T-cell (primary cell): ENCODE measurements at regions not wholly inside any gene's neighbourhood (a gene's known extent, or its start where the extent isn't known, plus 50 kb on each side); places are given as distances from the start of the nearest gene placed in this dataset.

Experiments
- ATAC-seq, 4 experiments: fragments of 200-7000 bp in 3 of 4; fragments of 150-1000 bp in 1 of 4; cut with Tn5 transposase; replicated peaks in 1 of 4; 1 replicate in 3 of 4; 2 replicates in 1 of 4; pipeline ENCODE4 v1.10.0; 2021; ENCODE audit warnings: moderate library complexity in 3 of 4, mild to moderate bottlenecking in 2 of 4, moderate number of reproducible peaks in 1 of 4
- CTCF ChIA-PET, 2 donors: fragments of 300-600 bp; sonication (Branson Sonifier 250); formaldehyde crosslinking; loops; one replicate each; lab custom pipeline; 2022; ENCODE audit warnings: antibody characterized with exemption in 2 of 2; lab: Charles Lee
- POLR2A ChIA-PET, 2 donors: fragments of 300-600 bp; sonication (Branson Sonifier 250); formaldehyde crosslinking; loops; one replicate each; lab custom pipeline; 2022; ENCODE audit warnings: antibody characterized with exemption in 2 of 2; lab: Charles Lee
- DNase-seq, 35 experiments: peaks; one replicate each; pipeline versions ENCODE4 v3.0.0 to v3.0.0-alpha.2; 2013 to 2023
- H3K27ac ChIP-seq: one replicate; pipeline ENCODE4 v1.5.1; 2013; ENCODE audit warnings: low read length
- H3K27me3 ChIP-seq, 2 experiments: replicated peaks in 1 of 2; 1 replicate in 1 of 2; 2 replicates in 1 of 2; pipeline versions ENCODE4 v1.6.1 to v1.7.0; 2013; ENCODE audit warnings: low read length in 1 of 2, mixed read lengths in 1 of 2; ENCODE audit not compliant: control insufficient read depth in 2 of 2, insufficient read depth in 2 of 2; ENCODE audit errors: extremely low read depth in 1 of 2
- H3K36me3 ChIP-seq, 2 donors: 1 replicate in 1 of 2; 2 replicates in 1 of 2; pipeline versions ENCODE4 v1.6.1 to v1.7.0; 2013; ENCODE audit warnings: low read length in 1 of 2; ENCODE audit not compliant: control insufficient read depth in 2 of 2, insufficient read depth in 1 of 2; ENCODE audit errors: extremely low read depth in 1 of 2
- H3K4me1 ChIP-seq, 2 experiments: 1 replicate in 1 of 2; 2 replicates in 1 of 2; pipeline versions ENCODE4 v1.6.1 to v1.7.0; 2013; ENCODE audit warnings: low read length in 2 of 2, mixed read lengths in 1 of 2; ENCODE audit not compliant: insufficient read depth in 2 of 2, control insufficient read depth in 1 of 2; ENCODE audit errors: extremely low read depth in 1 of 2
- H3K4me3 ChIP-seq, 2 donors: 1 replicate in 1 of 2; 2 replicates in 1 of 2; pipeline versions ENCODE4 v1.5.1 to v1.7.0; 2013; ENCODE audit warnings: mild to moderate bottlenecking in 2 of 2, low read length in 1 of 2, moderate library complexity in 1 of 2; ENCODE audit not compliant: control insufficient read depth in 1 of 2; ENCODE audit errors: extremely low read depth in 1 of 2
- H3K9me3 ChIP-seq: 2 replicates; pipeline ENCODE4 v1.7.0; 2013
- H3K27ac Mint-ChIP-seq, 2 donors: one replicate each; pipeline ENCODE4 v1.8.0; 2020 to 2021; ENCODE audit warnings: mild to moderate bottlenecking in 2 of 2, mixed read lengths in 2 of 2
- H3K27me3 Mint-ChIP-seq, 2 donors: one replicate each; pipeline ENCODE4 v1.8.0; 2021 to 2022; ENCODE audit warnings: mixed read lengths in 2 of 2
- H3K36me3 Mint-ChIP-seq: one replicate; pipeline ENCODE4 v1.8.0; 2021; ENCODE audit warnings: mixed read lengths
- H3K4me1 Mint-ChIP-seq, 3 donors: one replicate each; pipeline ENCODE4 v1.8.0; 2020 to 2022; ENCODE audit warnings: mixed read lengths in 3 of 3, mild to moderate bottlenecking in 1 of 3
- H3K4me3 Mint-ChIP-seq, 3 donors: one replicate each; pipeline ENCODE4 v1.8.0; 2020 to 2022; ENCODE audit warnings: mild to moderate bottlenecking in 3 of 3, mixed read lengths in 3 of 3, moderate library complexity in 3 of 3
- H3K9me3 Mint-ChIP-seq, 3 donors: one replicate each; pipeline ENCODE4 v1.8.0; 2020 to 2022; ENCODE audit warnings: mixed read lengths in 3 of 3
- WGBS: methylation state at CpG from one replicate; pipeline ENCODE4 v1.1.5; 2013; ENCODE audit warnings: missing lambda C conversion rate; ENCODE audit not compliant: insufficient coverage; 5-methylcytosine and 5-hydroxymethylcytosine counted together

- Mint-ChIP-seq H3K36me3 (no peaks in the 10 kb centered on the region), H3K4me1 (no peaks in the 10 kb centered on the region), H3K27ac (no peak overlapping the region), H3K9me3 (peaks cover 9 to 21% (median 16%) of the 10 kb centered on the region in 3 donors), H3K27me3 (no peaks in the 10 kb centered on the region), H3K4me3 (no peak overlapping the region)
- CTCF ChIA-PET, result no interaction called here
- WGBS, result 67% methylated on average over 2 of the region's 3 CpGs
- Histone ChIP-seq H3K4me1 (no peaks in the 10 kb centered on the region), H3K27ac (no peak overlapping the region), H3K4me3 (no peak overlapping the region), H3K36me3 (no peaks in the 10 kb centered on the region), H3K27me3 (no peaks in the 10 kb centered on the region), H3K9me3 (no peaks in the 10 kb centered on the region)
- POLR2A ChIA-PET, result no interaction called here
- ATAC-seq (no peak), DNase-seq (no peak)
Observed at GRCh38 chr20:55160037-55160436, 684.6 kb downstream of the DOK5 start.

- WGBS, result 67% methylated on average over 1 of the region's 3 CpGs
- Histone ChIP-seq H3K27me3 (no peaks in the 10 kb centered on the region), H3K36me3 (no peaks in the 10 kb centered on the region), H3K9me3 (no peaks in the 10 kb centered on the region), H3K27ac (no peak overlapping the region), H3K4me1 (no peaks in the 10 kb centered on the region), H3K4me3 (no peak overlapping the region)
- DNase-seq (no peak), ATAC-seq (no peak)
- H3K4me1 Mint-ChIP-seq, result no peaks in the 10 kb centered on the region
- no peak overlapping the region for H3K4me3 Mint-ChIP-seq
- POLR2A ChIA-PET, result no interaction called here
- CTCF ChIA-PET, result no interaction called here
- H3K9me3 Mint-ChIP-seq, result peaks cover 9 to 21% (median 16%) of the 10 kb centered on the region in 3 donors
- H3K27ac Mint-ChIP-seq, result no peak overlapping the region
- H3K36me3 Mint-ChIP-seq, result no peaks in the 10 kb centered on the region
- H3K27me3 Mint-ChIP-seq, result no peaks in the 10 kb centered on the region
Observed at GRCh38 chr20:55159230-55159629, 683.8 kb downstream of the DOK5 start.

- Histone ChIP-seq H3K9me3 (no peaks in the 10 kb centered on the region), H3K36me3 (no peaks in the 10 kb centered on the region), H3K27ac (no peak overlapping the region), H3K4me3 (no peak overlapping the region), H3K4me1 (no peaks in the 10 kb centered on the region), H3K27me3 (no peaks in the 10 kb centered on the region)
- Mint-ChIP-seq H3K9me3 (peaks cover 11 to 21% (median 17%) of the 10 kb centered on the region in 3 donors), H3K27ac (no peak overlapping the region), H3K27me3 (no peaks in the 10 kb centered on the region), H3K36me3 (no peaks in the 10 kb centered on the region), H3K4me3 (no peak overlapping the region), H3K4me1 (no peaks in the 10 kb centered on the region)
- 40% methylated on average over 1 of the region's 2 CpGs for WGBS
- ATAC-seq (no peak), DNase-seq (no peak)
- ChIA-PET POLR2A (no interaction called here), CTCF (no interaction called here)
Observed at GRCh38 chr20:55158446-55158845, 683.1 kb downstream of the DOK5 start.

GRCh38 chr20:55155360-55155759 is 680.0 kb downstream of the DOK5 start:
- Mint-ChIP-seq H3K9me3 (peaks cover 11 to 23% (median 19%) of the 10 kb centered on the region in 3 donors), H3K4me1 (no peaks in the 10 kb centered on the region), H3K27ac (no peak overlapping the region), H3K36me3 (no peaks in the 10 kb centered on the region), H3K27me3 (no peaks in the 10 kb centered on the region), H3K4me3 (no peak overlapping the region)
- ATAC-seq (no peak), DNase-seq (no peak)
- H3K36me3 ChIP-seq, result no peaks in the 10 kb centered on the region
- no peaks in the 10 kb centered on the region for H3K9me3 ChIP-seq
- H3K27me3 ChIP-seq, result no peaks in the 10 kb centered on the region
- no peak overlapping the region for H3K27ac ChIP-seq
- H3K4me1 ChIP-seq, result no peaks in the 10 kb centered on the region
- CTCF ChIA-PET, result no interaction called here
- POLR2A ChIA-PET, result no interaction called here
- no peak overlapping the region for H3K4me3 ChIP-seq

- H3K4me3 Mint-ChIP-seq, result no peak overlapping the region
- DNase-seq (no peak), ATAC-seq (no peak)
- Histone ChIP-seq H3K36me3 (no peaks in the 10 kb centered on the region), H3K27me3 (no peaks in the 10 kb centered on the region), H3K4me1 (no peaks in the 10 kb centered on the region), H3K9me3 (no peaks in the 10 kb centered on the region), H3K27ac (no peak overlapping the region), H3K4me3 (no peak overlapping the region)
- no peaks in the 10 kb centered on the region for H3K36me3 Mint-ChIP-seq
- ChIA-PET POLR2A (no interaction called here), CTCF (no interaction called here)
- H3K27me3 Mint-ChIP-seq, result no peaks in the 10 kb centered on the region
- peaks cover 9 to 20% (median 17%) of the 10 kb centered on the region in 3 donors for H3K9me3 Mint-ChIP-seq
- H3K4me1 Mint-ChIP-seq, result no peaks in the 10 kb centered on the region
- H3K27ac Mint-ChIP-seq, result no peak overlapping the region
- 63% methylated on average over 1 of the region's 3 CpGs for WGBS
Observed at GRCh38 chr20:55153001-55153645, 677.7 kb downstream of the DOK5 start.

- CTCF ChIA-PET, result no interaction called here
- no peaks in the 10 kb centered on the region for H3K27me3 ChIP-seq
- POLR2A ChIA-PET, result no interaction called here
- H3K27ac Mint-ChIP-seq, result no peak overlapping the region
- H3K9me3 ChIP-seq, result no peaks in the 10 kb centered on the region
- H3K36me3 Mint-ChIP-seq, result no peaks in the 10 kb centered on the region
- H3K9me3 Mint-ChIP-seq, result peaks cover under 1 to 11% (median 11%) of the 10 kb centered on the region in 3 donors
- DNase-seq (no peak), ATAC-seq (no peak)
- no peaks in the 10 kb centered on the region for H3K36me3 ChIP-seq
- H3K27ac ChIP-seq, result no peak overlapping the region
- no peak overlapping the region for H3K4me3 ChIP-seq
- WGBS, result no CpG with 5 or more reads among the region's 4 CpGs
- H3K4me3 Mint-ChIP-seq, result no peak overlapping the region
- no peaks in the 10 kb centered on the region for H3K4me1 Mint-ChIP-seq
- H3K27me3 Mint-ChIP-seq, result no peaks in the 10 kb centered on the region
- no peaks in the 10 kb centered on the region for H3K4me1 ChIP-seq
Observed at GRCh38 chr20:55151171-55151570, 675.8 kb downstream of the DOK5 start.

- Mint-ChIP-seq H3K36me3 (no peaks in the 10 kb centered on the region), H3K4me1 (no peaks in the 10 kb centered on the region), H3K27ac (no peak overlapping the region), H3K27me3 (no peaks in the 10 kb centered on the region), H3K4me3 (no peak overlapping the region), H3K9me3 (peaks cover 3 to 13% (median 6%) of the 10 kb centered on the region in 3 donors)
- H3K27me3 ChIP-seq, result no peaks in the 10 kb centered on the region
- H3K4me1 ChIP-seq, result no peaks in the 10 kb centered on the region
- no peaks in the 10 kb centered on the region for H3K9me3 ChIP-seq
- DNase-seq, result no peak
- no peak overlapping the region for H3K27ac ChIP-seq
- ATAC-seq, result no peak
- H3K36me3 ChIP-seq, result no peaks in the 10 kb centered on the region
- no peak overlapping the region for H3K4me3 ChIP-seq
- ChIA-PET CTCF (no interaction called here), POLR2A (no interaction called here)
Observed at GRCh38 chr20:55143601-55144000, 668.2 kb downstream of the DOK5 start.
